Testis (tissue), 2 donors: ENCODE measurements at regions not wholly inside any gene's neighbourhood (a gene's known extent, or its start where the extent isn't known, plus 50 kb on each side); places are given as distances from the start of the nearest gene placed in this dataset.

Experiments used
- CTCF ChIP-seq, 3 experiments: fragments of 450-650 bp in 2 of 3; fragments of 200-600 bp in 1 of 3; sonication (generic) in 1 of 3; IDR thresholded peaks; one replicate each; pipeline ENCODE4 v1.5.1; 2016 to 2019; ENCODE audit warnings: antibody characterized with exemption in 3 of 3, mild to moderate bottlenecking in 2 of 3, moderate library complexity in 1 of 3
- POLR2A ChIP-seq: fragments of 450-650 bp; IDR thresholded peaks from one replicate; pipeline ENCODE4 v1.6.1; 2017; ENCODE audit warnings: antibody characterized with exemption, mild to moderate bottlenecking, moderate library complexity

- TF ChIP-seq CTCF (IDR thresholded peaks at IDR 0.05): no peak
- TF ChIP-seq POLR2A: no peak
Measured at GRCh38 chr5:72557167-72558045, 50.2 kb upstream of the ZNF366 start.
